GM18511 (cell line): ENCODE measurements at regions not wholly inside any gene's neighbourhood (a gene's known extent, or its start where the extent isn't known, plus 50 kb on each side); places are given as distances from the start of the nearest gene placed in this dataset.

Experiments used
- ATAC-seq: cut with Tn5 transposase; IDR thresholded peaks from one replicate; pipeline ENCODE4 v1.9.1; 2021; ENCODE audit warnings: mild to moderate bottlenecking, moderate library complexity; ENCODE audit not compliant: unreplicated experiment

DNA sequence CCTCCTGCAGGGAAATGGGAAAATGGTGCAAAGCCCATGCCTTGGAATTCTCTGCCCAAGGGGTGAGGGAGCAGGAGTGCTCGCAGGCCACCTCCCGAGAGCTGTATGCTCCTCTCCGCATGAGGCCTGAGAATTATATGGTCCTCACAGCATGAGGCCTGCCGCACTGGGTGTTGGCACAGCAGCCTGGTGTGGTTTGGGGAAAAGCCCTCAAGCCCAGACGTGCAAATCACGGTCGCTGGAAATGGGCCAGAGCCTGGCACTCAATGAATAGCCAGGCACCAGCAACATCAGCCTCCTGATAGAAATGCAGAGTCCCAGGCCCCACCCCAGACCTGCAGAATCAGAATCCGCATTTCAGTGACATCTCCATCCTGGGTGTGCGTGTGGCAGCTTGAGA is 156.4 kb upstream of the FOXF1 start:
- ATAC-seq, result no peak

DNA sequence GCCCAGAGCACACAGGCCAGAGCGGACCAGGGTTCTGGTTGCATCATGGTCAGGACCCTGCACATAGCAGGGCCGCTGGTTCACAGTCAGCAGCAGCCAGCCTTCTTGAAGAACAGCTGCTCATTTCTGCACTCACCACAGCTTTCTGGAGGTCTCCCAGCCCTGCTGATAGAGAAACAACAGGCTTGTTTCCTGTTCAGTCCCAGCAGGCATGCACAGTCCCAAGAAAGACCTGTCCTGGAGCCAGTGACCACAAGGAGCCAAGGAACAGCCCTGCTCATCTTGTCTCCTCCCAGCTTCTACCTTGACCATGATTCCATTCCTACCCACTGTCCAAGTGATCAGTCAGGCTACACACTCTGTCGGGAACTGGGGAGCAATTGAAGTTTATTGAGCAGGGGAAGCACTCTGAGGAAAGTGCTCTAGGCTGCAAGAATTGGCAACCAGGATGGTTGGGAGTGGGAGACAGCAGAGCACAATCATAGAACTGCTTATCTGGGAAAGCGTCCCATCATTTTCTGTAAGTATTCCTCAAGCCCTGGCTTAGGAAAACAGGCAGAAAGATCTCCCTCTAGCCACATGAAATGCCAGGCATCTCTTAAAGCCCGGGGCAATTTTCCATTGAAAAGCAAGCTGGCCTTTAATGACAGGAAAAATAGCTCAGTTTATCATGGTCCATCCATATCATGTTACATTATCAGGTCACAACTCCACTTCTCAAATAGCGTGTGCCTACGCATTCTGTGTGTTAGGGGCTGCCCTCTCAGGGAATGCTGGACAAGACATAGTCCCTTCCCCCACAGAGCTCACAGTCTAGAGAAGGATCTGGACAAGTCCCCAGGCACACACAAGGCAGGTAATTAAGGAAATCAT is 155.4 kb upstream of the FOXF1 start:
- no peak for ATAC-seq

GRCh38 chr16:86355531-86355930 is 154.8 kb upstream of the FOXF1 start:
- no peak for ATAC-seq

DNA sequence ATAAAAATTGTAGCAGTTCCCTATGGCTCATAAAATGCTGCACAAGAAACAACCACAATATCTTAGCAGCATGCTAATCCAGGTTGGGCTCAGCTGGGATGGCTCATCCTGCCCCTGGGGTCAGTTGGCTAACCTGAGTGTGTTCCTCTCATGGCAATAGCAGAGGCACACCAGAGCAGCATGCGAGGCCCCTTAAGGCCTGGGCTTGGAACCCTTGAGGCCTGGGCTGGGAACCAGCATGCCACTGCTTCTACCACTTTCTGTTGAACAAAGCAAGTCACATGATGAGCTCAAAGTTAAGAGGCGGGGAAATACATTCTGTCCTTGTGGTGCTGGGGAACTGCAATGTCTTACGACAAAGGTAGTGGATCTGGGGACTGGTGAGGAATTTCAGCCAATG is 154.4 kb upstream of the FOXF1 start:
- ATAC-seq, result no peak

GRCh38 chr16:86356804-86357203 is 153.5 kb upstream of the FOXF1 start:
- ATAC-seq, result no peak

- no peak for ATAC-seq
These were observed 153.0 kb upstream of the FOXF1 start for GRCh38 chr16:86357303-86357702.

- ATAC-seq, result no peak
These were observed 152.4 kb upstream of the FOXF1 start for GRCh38 chr16:86357950-86358349.

GRCh38 chr16:86359571-86359970 is 150.8 kb upstream of the FOXF1 start:
- no peak for ATAC-seq

- no peak for ATAC-seq
These were observed 148.0 kb upstream of the FOXF1 start for GRCh38 chr16:86362155-86362849.

GRCh38 chr16:86363057-86363490 is 147.3 kb upstream of the FOXF1 start:
- ATAC-seq, result no peak

DNA sequence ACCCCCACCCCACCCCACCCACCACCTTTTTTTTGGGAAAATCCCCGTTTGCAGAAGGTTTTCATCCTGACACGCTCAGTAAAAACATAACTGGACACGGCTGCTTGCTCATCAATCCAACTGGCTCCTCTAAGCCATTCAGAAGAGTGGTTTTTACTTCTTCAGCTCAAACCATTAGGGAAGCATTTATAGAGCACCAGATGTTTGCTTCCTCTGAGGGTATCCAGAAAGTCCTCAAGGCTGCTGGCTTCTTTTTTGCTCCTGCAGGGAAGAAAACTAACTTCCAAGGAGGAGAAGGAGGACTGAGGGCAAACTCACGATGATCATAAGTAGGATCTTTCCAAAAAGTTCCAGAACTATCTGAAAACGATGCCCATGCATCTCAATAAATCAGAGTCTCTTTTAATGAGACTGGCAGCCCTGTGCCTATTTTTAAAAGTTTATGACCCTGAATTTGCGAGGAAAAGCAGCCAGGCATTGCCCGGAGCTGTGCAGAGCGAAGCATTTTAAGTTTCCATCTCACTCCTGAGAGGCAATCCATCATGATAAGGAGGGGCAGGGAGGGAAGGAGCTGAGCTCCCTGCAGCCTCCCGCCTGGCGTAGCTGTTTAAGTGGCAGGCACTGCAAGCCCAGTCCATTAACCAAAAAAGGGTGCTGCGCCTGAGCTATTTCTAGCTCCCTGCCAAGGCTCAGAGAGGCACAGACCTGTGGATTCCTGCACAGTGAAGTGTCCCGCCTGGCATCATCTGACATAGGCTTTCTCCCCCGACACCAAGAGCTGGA is 146.3 kb upstream of the FOXF1 start:
- ATAC-seq, result no peak

DNA sequence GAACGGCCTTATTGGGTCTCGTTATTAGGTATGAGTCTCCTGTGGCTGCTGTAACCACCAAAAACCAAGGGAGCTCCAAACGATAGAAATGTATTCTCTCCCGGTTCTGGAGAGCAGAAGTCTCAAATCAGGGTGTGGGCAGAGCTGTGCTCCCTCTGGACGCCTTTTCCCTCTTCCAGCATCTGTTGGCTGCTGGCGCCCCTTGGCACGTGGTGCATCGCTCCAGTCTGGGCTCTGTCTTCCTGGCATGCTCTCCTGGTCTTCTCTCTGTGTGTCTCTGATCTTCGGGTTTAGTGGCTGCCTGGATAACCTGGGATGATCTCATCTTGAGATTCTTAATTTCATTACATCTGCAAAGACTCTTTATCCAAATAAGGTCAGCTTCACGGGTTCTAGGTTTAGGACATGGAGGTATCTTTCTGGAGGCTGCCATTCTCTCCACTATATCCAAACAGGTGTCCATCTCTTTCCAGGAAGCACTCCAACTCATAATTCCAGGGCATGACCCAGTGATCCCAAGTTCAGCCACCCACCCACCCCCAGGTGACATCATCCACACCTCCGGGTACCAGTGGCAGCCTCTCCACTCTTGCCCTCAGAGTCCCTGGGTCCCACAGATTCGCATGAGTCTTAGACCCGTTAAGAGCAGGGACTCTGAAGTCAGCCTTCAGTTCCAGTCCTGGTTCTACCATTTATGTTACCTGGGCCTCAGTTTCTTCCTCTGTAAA is 145.5 kb upstream of the FOXF1 start:
- no peak for ATAC-seq

GRCh38 chr16:86365513-86366273 is 144.6 kb upstream of the FOXF1 start:
- no peak for ATAC-seq

DNA sequence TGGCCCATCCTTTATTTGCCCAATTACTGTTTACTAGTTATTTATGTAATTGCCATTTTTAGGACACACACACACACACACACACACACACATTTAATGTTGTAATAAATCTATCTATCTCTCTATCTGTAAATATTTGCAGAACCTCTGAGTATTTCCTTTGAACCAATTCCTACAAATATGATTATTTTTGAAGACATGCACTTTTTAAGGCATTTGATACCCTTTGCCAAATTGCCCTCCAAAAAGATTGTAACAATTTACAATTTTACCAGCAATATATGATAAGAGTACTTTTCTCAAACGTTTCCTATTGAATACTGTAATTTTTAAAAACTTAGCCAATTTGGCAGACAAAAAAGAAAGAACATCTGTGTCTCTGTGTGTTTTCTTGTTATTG is 143.8 kb upstream of the FOXF1 start:
- ATAC-seq, result no peak

GRCh38 chr16:86367291-86368072 is 142.8 kb upstream of the FOXF1 start:
- no peak for ATAC-seq

GRCh38 chr16:86368261-86368660 is 142.1 kb upstream of the FOXF1 start:
- ATAC-seq, result no peak

DNA sequence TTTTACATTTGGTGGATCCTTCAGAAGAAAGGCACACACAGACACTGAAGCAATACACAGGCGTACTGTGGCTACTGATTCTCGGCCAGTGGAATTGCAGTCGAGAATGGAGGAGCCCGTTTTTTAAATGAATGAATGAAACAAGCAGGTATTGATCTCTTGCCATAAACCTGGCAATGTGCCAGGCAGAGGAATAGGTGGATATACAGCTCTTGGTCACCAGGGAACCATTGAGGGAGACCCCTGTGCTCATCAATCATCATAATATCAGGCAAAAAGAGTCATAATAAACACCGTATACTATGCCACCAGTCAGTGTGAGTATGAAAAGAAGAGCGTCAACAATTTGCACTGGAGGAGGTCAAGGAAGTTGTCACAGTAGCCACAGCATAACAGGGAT is 140.3 kb upstream of the FOXF1 start:
- ATAC-seq, result no peak

DNA sequence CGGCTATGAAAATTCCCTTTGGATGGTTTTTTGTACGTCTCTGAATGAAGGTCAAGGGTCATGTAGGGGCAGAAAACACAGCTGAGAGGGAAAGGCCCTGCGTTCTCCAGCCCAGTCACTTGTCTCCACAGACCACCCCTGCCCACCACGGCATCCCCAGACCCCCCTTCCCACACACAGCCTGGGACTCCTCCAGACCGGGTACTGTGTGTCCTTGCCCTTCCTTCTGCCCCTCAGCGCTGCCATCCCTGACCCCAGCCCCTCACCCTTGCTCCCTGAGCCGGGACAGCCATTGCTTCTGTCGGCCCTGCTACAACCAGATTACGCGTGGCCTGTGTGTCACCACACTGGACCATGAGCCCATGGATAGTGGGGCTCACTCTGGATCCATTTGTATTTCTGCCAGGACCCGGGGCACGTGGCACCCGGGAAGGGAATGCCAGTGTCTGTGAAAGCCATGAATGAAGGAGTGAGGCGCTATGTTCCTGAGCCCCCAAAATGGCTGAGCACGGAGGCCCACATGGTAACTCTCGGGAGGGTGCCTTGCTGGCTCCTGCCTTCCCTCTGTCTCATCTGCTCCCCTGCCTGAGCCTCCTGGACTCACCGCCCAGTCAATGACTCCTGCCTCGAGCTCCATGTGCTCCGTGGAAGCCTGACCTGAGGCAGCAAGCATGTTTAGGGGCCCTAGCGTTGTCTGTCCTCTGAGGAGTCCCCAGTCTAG is 139.1 kb upstream of the FOXF1 start:
- ATAC-seq, result no peak

DNA sequence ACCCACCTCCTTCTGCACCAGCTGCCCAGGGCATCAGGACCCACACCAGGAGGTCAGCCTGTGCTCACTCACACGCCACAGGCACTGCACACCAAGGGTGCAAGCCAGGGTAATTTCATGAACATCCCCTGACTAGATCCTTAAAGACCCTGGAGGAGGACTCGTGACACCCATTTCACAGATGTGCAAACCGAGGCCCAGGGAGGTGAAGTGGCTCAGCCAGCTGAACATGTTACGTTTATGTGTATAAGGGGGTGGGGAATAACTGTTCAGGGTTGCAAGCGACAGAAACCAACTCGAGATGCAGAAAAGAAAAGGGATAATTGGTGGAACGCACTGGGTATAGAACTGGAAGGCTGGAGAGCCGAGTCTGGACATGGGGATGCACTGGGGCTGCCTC is 138.1 kb upstream of the FOXF1 start:
- ATAC-seq, result no peak
